HepG2 (cell line): ENCODE measurements at regions not wholly inside any gene's neighbourhood (a gene's known extent, or its start where the extent isn't known, plus 50 kb on each side); places are given as distances from the start of the nearest gene placed in this dataset.

ENCODE experiments used
- ATF1 ChIP-seq: IDR thresholded peaks from 2 replicates; pipeline ENCODE4 v1.6.1; 2016; ENCODE audit warnings: mild to moderate bottlenecking, control low read depth
- HMG20A ChIP-seq: IDR thresholded peaks from 2 replicates; pipeline ENCODE4 v1.6.1; 2016; ENCODE audit warnings: borderline replicate concordance
- HNRNPLL ChIP-seq: fragments of 200-400 bp; formaldehyde crosslinking; IDR thresholded peaks from 2 replicates; pipeline ENCODE4 v1.6.1; 2017; ENCODE audit warnings: mild to moderate bottlenecking, low read depth, low read length; ENCODE audit not compliant: poor library complexity, severe bottlenecking
- LRRFIP1 ChIP-seq: sonication (generic); formaldehyde crosslinking; conservative IDR thresholded peaks from 2 replicates; pipeline ENCODE4 v1.4.0; 2020; ENCODE audit warnings: missing genetic modification reagents
- PRPF4 ChIP-seq: fragments of 200-400 bp; formaldehyde crosslinking; IDR thresholded peaks from 2 replicates; pipeline ENCODE4 v1.6.1; 2016; ENCODE audit warnings: low read length, low read depth; ENCODE audit not compliant: poor library complexity, severe bottlenecking
- RFX5 ChIP-seq: IDR thresholded peaks from 2 replicates; pipeline ENCODE4 v1.6.1; 2011; ENCODE audit warnings: low read depth, low read length, improper control_type of control experiment
- SMAD1 ChIP-seq: sonication (generic); formaldehyde crosslinking; IDR thresholded peaks from 2 replicates; pipeline ENCODE4 v1.4.0; 2020; ENCODE audit warnings: missing genetic modification reagents, low read depth, mild to moderate bottlenecking, borderline replicate concordance
- ZBTB3 ChIP-seq: sonication (generic); formaldehyde crosslinking; IDR thresholded peaks from 2 replicates; pipeline ENCODE4 v1.4.0; 2020; ENCODE audit warnings: low read depth, mild to moderate bottlenecking, moderate library complexity, missing genetic modification reagents, borderline replicate concordance
- ZHX2 ChIP-seq, 2 experiments: sonication (generic) in 1 of 2; formaldehyde crosslinking in 1 of 2; IDR thresholded peaks; 2 replicates each; pipeline versions ENCODE4 v1.6.1 to v1.9.0; 2014 to 2022; ENCODE audit warnings: antibody characterized with exemption in 1 of 2, borderline replicate concordance in 1 of 2, inconsistent platforms in 1 of 2, low read depth in 1 of 2, missing genetic modification reagents in 1 of 2
- ZMYM2 ChIP-seq: sonication (generic); formaldehyde crosslinking; IDR thresholded peaks from 2 replicates; pipeline ENCODE4 v1.8.0; 2022; ENCODE audit warnings: mild to moderate bottlenecking, missing genetic modification reagents
- ZNF101 ChIP-seq: sonication (generic); formaldehyde crosslinking; IDR thresholded peaks from 2 replicates; pipeline ENCODE4 v1.4.0; 2020; ENCODE audit warnings: mild to moderate bottlenecking, low read depth, missing genetic modification reagents, borderline replicate concordance
- ZNF274 ChIP-seq: sonication (generic); formaldehyde crosslinking; IDR thresholded peaks from 2 replicates; pipeline ENCODE4 v1.5.1; 2020; ENCODE audit warnings: mild to moderate bottlenecking, missing genetic modification reagents
- ZNF598 ChIP-seq: sonication (generic); formaldehyde crosslinking; IDR thresholded peaks from 2 replicates; pipeline ENCODE4 v1.5.1; 2020; ENCODE audit warnings: mild to moderate bottlenecking, missing genetic modification reagents, borderline replicate concordance
- ZSCAN29 ChIP-seq: sonication (generic); formaldehyde crosslinking; conservative IDR thresholded peaks from 2 replicates; pipeline ENCODE4 v1.4.0; 2020; ENCODE audit warnings: mild to moderate bottlenecking, missing genetic modification reagents

- TF ChIP-seq PRPF4 (no peak), ZMYM2 (CRISPR knock-in tag) (no peak), SMAD1 (CRISPR knock-in tag) (no peak), ZHX2 (IDR thresholded peaks at IDR 0.05; ENCODE audit: low read depth) (no peak), ZHX2 (CRISPR knock-in tag; IDR thresholded peaks at IDR 0.05; ENCODE audit: borderline replicate concordance) (no peak), ZBTB3 (no peak), ATF1 (CRISPR knock-in tag) (no peak), ZNF101 (CRISPR knock-in tag) (no peak), LRRFIP1 (CRISPR knock-in tag) (no peak), ZSCAN29 (CRISPR knock-in tag) (no peak), ZNF598 (CRISPR knock-in tag) (no peak), HMG20A (no peak), HNRNPLL (no peak), RFX5 (no peak), ZNF274 (no peak)
Measured at GRCh38 chr12:41966916-41967315, 177.8 kb downstream of the GXYLT1 start (continued).
